HG03159 (cell line): ENCODE measurements at regions not wholly inside any gene's neighbourhood (a gene's known extent, or its start where the extent isn't known, plus 50 kb on each side); places are given as distances from the start of the nearest gene placed in this dataset.
"Not testable (repeated sequence)": the region's sequence is repeated elsewhere in the genome, so short reads cannot be mapped to it uniquely, and the experiment has no call there.

Experiments
- ATAC-seq: cut with Tn5 transposase; IDR thresholded peaks from one replicate; pipeline ENCODE4 v1.9.1; 2021; ENCODE audit warnings: mild to moderate bottlenecking, moderate library complexity; ENCODE audit not compliant: unreplicated experiment

DNA sequence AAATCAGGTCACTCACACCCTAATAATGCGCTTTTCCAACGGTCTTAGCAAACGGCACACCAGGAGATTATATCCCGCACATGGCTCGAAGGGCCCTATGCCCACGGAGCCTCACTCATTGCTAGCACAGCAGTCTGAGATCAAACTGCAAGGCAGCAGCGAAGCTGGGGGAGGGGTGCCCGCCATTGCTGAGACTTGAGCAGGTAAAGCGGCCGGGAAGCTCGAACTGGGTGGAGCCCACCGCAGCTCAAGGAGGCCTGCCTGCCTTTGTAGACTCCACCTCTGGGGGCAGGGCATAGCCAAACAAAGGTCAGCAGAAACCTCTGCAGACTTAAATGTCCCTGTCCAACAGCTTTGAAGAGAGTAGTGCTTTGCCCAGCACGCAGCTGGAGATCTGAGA, 432.4 kb upstream of the ADAMTS9 start:
- ATAC-seq: not testable (repeated sequence)

- ATAC-seq: no peak
Measured at GRCh38 chr3:65118912-65119499, 431.2 kb upstream of the ADAMTS9 start.

DNA sequence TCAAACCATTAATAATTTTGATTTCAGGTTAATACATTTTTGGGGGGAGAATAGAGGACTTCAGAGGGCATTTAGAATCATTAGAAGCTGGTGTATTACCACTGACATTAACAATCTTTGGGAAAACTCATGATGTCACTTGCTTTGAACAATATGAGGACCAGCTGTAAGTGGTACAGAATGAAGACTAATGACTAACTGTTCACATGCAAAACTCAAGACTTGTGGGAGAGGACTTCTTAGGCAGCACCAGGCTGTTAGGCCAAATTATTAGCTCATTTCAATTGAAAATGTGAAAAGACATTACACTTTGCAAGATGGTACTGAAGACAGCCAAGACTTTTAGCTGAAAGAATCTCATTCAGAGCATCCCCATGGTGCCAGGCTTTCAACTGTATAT, 426.2 kb upstream of the ADAMTS9 start:
- no peak for ATAC-seq

DNA sequence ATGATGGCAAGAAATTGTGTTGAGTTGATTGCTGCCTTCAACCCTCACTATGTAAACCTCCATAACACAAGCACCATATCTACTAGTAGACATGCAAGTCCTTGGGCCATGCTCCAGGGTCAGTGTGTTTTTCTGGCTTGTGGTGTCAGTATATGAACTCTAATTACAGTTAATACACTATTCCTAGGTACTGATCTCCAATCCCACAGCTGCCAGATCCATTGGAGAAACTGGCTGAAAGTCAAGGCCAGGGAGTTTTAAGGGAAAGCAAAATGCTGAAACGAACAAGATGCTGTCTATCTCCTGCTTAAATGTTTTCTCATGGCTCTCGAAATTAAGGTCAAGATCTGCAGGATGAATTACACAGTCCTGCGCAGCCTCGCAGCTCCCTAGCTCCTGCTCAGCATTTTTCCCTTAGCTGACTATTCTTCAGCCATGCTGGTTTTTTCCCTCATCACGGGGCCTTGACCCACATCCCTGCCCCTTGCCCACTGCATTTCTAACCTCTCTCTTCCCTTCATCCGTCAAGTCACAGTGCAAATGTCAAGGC, 425.0 kb upstream of the ADAMTS9 start:
- no peak for ATAC-seq

DNA sequence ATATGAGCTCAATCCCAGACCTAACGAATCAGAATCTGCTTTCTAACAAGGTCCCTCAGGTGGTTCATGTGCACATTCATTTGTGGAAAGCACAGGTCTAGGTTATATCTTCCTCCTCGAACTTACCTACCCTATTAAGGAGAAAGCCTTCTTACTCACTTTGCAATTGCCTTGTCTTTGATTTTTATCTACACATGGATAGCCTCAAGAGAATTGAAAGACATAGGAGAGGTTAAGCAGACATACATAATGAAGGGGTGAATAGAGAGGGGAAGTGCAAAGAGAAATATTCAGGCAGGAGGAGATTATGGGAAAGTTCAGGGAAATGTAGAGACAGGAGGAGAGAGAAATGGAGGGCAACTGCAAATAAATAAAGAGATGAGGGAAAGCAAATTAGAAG, 422.9 kb upstream of the ADAMTS9 start:
- no peak for ATAC-seq

DNA sequence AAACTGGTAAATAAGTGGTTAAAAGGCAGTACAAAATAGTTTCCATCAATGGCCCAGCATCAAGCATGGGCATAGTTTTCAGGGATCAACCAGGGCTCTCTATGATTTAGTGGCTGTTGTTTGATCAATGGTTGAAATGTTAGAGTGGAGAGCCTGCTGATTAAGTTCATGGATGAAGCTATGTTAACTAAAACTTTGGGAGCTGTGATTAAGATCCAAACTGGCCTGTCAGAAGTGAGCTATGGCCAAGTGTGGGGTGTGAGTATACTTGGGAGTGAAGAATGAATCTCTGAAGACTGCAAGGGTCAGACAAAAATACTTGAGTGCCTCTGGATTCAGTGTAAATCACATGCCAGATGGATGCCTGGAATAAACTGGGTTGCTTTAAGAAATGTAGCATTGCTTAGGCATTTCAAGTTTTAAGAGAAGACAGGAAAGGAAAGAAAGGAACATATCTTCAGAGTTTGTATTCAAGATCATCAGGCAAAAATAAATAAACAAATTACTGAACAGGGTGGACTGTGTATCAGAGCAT, 422.2 kb upstream of the ADAMTS9 start:
- no peak for ATAC-seq

DNA sequence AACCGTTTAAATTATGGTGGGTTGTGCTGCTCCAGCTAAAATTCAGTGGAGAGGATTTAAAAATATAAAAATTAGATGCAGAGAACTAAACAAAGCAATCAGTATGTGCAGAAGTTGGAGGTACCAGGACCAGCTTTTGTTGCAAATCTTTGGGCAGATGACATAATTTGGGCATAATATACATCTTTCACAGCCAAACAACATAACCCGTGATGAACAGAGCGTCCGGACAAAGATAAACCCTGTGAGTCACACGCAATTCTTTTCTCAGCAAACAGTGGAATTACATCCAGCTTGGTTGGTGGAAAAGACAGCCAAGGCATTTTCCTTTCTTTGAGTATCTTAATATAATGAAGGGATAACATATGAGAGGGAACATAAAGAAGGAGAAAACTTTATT, 419.4 kb upstream of the ADAMTS9 start:
- no peak for ATAC-seq

DNA sequence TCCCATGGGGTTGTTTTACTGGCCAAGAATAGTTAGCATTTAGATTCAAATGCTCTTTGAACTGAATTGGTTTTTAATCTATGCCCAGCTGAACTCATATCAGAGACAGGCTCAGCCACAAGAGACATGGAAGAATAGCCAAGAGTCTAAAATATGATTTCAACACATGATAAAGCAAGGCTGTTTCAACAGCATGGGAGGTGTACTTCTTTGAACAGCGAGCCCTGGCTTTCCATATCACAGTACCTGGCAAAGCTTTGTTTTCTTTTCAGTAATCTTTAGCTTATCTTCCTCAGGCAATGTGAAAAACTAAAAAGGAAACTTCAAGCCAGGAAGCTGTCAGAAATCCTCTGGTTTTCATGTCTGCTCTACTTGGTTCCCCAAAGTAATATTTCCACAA, 413.6 kb upstream of the ADAMTS9 start:
- no peak for ATAC-seq

- ATAC-seq: no peak
Measured at GRCh38 chr3:65098400-65098799, 410.6 kb upstream of the ADAMTS9 start.

DNA sequence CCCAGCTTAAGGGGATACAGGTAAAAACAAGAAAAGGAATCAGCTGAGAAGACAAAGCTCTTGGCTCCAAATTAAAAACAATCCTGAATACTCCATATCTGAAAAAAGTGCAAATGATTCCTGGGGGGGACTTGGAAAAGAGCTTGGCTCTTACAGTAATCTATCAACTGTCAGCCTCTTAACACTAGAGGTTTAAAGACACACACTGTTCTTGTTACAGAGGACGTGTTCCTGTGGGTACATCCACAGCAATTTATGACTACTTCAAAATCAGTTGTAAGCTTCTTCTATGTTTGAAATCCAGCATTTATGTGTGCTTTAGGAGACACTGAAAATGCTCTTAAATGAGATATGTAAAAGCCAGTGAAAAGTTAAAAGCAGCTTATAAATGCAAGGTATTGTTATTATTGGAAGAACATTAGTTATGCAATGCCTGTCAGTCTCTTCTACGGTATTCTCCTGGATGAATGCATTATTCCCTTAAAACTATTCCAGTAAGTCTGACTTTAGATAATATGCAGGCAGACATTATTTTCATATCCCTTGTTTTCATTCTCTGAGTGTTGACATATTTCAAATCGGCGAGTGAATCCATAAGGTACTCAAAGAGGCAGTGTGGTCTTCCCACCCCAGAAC, 408.4 kb upstream of the ADAMTS9 start:
- ATAC-seq: no peak

GRCh38 chr3:65094723-65095122, 406.9 kb upstream of the ADAMTS9 start:
- ATAC-seq: no peak

GRCh38 chr3:65093641-65094040, 405.8 kb upstream of the ADAMTS9 start:
- ATAC-seq: no peak

- no peak for ATAC-seq
Measured at GRCh38 chr3:65091565-65091964, 403.8 kb upstream of the ADAMTS9 start.

- ATAC-seq: no peak
Measured at GRCh38 chr3:65083240-65083639, 395.4 kb upstream of the ADAMTS9 start.

DNA sequence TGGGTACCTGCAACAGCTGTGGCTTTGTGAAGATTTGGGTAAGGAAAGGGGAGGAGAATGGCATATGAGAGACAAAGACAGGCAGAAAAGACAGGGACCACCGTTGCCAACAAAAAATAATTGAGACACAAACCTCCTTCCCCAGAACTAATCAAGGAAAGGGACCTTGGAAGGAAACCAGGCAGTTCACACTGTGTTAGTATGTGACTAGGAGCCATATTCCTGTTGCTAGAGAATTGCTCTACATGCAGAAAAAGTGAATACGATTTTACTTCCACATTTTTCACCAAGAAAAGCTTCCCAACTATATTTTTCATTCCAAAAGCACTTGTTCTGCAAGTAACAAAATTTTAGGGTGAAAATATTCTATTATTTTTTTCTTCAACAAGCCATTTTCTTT, 393.7 kb upstream of the ADAMTS9 start:
- no peak for ATAC-seq

DNA sequence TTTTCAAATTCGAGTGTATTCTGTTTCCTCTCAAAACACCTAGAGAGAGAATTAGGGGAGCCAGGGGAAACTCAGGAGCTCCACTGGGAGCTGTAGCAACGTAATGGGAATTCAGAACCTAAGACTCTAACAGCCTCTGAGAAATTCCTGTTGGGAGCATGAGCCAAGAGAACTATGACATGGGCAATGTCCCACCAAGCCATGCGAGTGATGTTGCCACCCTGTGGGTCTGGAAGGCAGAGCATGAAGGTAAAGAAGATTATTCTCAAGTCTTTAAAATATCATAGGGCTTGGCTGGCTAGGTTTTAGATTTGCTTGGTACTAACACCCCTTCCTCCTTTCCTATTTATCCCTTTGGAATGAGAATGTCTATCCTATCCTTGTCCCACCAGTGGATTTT, 392.6 kb upstream of the ADAMTS9 start:
- no peak for ATAC-seq

DNA sequence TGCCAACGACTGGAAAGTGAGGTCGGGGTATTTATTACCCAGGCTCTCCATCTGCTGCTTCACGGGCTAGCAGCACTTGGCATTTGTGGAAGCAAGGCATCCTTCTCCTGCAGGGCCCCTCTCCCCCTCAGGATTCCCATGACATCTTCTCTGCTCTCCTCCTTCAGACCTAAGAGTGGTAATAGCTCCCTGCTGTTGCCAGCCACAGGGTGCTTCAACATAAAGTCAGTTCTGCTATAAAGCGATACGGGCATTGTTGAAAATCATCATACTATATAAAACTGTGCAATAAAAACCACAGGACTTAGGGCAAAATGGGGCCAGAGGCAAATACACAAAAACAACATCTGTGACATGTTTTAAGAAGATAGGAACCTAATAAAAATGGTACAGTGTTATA, 391.8 kb upstream of the ADAMTS9 start:
- no peak for ATAC-seq

DNA sequence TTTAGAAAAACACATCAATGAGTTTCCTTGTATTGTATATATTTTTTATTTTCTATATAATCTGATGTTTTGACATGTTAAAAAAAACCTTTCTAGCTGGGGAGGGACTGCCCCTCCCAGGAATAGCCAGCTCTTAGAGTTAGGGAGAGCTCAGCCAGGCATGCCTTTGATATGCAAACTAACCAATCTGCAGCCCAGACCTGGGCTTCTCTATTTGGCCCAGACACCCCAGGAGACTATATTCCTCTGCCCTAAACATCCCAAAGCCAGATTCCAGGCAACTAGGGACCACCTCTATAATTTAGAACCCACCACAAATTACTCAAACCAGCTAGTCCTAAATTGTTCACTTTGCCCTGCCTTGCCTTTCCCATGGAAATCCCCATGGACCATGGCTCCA, 390.9 kb upstream of the ADAMTS9 start:
- no peak for ATAC-seq

DNA sequence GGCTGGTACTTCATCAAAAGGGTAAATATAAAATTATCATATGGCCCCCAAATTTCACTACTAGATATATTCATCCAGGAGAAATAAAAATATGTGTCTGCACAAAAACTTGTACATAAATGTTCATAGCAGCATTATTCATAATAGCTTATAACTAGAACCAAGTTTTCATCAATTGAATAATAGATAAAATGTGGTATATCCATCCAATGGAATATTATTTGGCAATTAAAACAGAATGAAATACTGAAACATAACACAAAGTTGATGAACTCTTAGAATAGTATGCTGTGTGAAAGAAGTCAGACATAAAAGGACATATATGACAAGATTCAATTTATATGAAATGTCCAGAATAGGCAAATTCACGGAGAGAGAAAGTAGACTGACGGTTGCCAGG, 389.3 kb upstream of the ADAMTS9 start:
- no peak for ATAC-seq

DNA sequence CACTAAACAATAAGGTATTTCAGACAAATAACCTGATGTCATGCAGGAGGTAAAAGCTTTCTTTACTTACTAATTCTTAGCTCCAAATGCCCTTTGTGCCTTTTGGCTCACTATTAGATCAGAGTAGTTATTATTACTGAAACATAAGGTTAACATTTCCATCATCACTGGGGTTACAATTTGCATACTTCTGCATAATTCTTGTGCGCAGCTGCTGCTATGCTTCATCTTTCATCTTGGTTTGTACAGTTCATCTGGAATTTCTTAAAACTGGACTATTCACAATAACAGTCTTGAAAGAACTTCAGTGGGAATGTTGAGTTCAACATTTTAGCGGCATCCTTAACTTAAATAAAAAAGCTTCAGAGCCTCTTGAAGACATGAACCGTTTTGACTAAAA, 383.2 kb upstream of the ADAMTS9 start:
- ATAC-seq: no peak

- no peak for ATAC-seq
Measured at GRCh38 chr3:65060904-65061303, 373.1 kb upstream of the ADAMTS9 start.

- ATAC-seq: no peak
Measured at GRCh38 chr3:65052101-65052500, 364.3 kb upstream of the ADAMTS9 start.

DNA sequence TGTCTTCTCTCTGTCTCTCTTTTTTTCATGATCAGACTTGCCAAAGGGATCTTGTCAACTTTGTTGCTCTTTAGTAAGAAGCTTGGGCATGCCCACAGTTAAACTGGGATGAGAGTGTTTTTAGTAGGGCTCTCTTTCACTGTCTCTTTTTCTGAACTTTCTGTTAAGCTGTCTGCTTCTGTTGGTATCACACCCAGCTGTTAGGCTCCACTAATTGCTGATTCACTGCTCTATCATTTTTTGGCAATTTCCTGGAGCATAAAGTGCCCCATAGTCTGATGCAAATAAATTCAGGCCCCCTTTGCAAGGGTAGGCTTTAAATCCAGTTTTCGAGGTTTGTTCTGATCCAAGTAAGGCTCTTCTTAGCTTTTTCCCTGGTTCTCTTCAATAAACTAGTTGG, 360.4 kb upstream of the ADAMTS9 start:
- no peak for ATAC-seq
